ENCODE measurements at regions not wholly inside any gene's neighbourhood (a gene's known extent, or its start where the extent isn't known, plus 50 kb on each side); places are given as distances from the start of the nearest gene placed in this dataset.
A peak's percentile ranks its signal among the peaks of the same experiment; 100 is the strongest.

DNA sequence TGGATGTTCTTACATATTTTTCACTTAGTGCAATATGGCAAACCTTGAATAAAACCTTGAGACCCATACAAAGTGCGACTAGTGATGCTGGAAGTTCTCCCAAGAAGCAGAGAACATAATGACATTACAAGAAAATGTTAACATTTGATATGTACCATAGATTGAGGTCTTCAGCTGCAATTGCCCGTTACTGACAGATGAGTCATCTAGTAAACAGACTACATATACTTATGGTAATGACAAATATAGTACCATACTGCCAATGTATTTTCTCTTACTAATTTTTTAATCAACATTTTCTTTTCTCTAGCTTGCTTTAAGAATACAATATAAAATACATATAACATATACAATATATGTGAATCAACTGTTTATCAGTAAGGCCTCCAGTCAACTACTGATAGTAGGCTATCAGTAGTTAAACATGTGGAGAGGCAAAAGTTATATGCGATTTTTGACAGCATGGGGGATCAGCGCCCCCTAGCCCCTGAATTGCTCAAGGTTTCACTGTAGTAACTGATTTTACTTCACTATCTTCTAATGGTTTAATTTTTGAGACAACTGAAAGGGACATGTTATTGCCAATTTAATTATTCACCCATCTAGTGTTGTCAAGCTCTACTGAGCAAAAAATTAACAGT, 166.7 kb upstream of the ADGRB3 start:
- no peaks in the 10 kb centered on the region for H3K9me3 ChIP-seq (replicated peaks; ENCODE audit: control insufficient read depth, insufficient read depth, low read depth, low read length)
- in situ Hi-C loops (cut with MboI) (no loop called here), intact Hi-C loops (cut with micrococcal nuclease) (loop anchor here (1.0 kb wide), 1 partner anchor 124 kb away; no protein-coding TSS in a partner anchor)
- BruUV-seq (replicated peaks): no TSS peak
- H3K4me1 ChIP-seq (replicated peaks in 1 of 2; ENCODE audit: control insufficient read depth in 2 of 2, insufficient read depth in 2 of 2, low read length in 2 of 2): no peaks in the 10 kb centered on the region
- TF ChIP-seq CBFA2T3 (IDR thresholded peaks at IDR 0.05): peak; percentile 56; the same call in 1 of the 2 replicates
- TF ChIP-seq RCOR1 (IDR thresholded peaks at IDR 0.05; ENCODE audit: borderline replicate concordance in 1 of 2, low read depth in 2 of 2, low read length in 2 of 2): no peak
- no peak for TF ChIP-seq ATF1 (CRISPR knock-in tag; IDR thresholded peaks at IDR 0.05)
- TF ChIP-seq ATF1 (tag; IDR thresholded peaks at IDR 0.05): 0 out of 2 replicates have a peak, but pooled peaks have one; percentile 27
- no peak for TF ChIP-seq ZNF766 (CRISPR knock-in tag; conservative IDR thresholded peaks at IDR 0.05)
- TF ChIP-seq NCOA2 (IDR thresholded peaks at IDR 0.05; ENCODE audit: partially characterized antibody in 2 of 2): peak in 1 of 2 experiments; percentile 37
- TF ChIP-seq TAL1 (IDR thresholded peaks at IDR 0.05): peak; percentile 11; the same call in 1 of the 2 replicates
- TF ChIP-seq JUND (IDR thresholded peaks at IDR 0.05; ENCODE audit: borderline replicate concordance, low read depth, low read length): peak; percentile 49; the same call in 1 of the 2 replicates
- TF ChIP-seq JUND (tag; IDR thresholded peaks at IDR 0.05; ENCODE audit: borderline replicate concordance, low read depth, low read length): peak; percentile 70; the same call in 1 of the 3 replicates
- TF ChIP-seq HSF4 (CRISPR knock-in tag; IDR thresholded peaks at IDR 0.05; ENCODE audit: borderline replicate concordance): no peak
- TF ChIP-seq FOSL1 (tag; conservative IDR thresholded peaks at IDR 0.05): 0 out of 2 replicates have a peak, but pooled peaks have one; percentile 22
- peak; percentile 31; the same call in 1 of the 2 replicates for TF ChIP-seq L3MBTL2 (IDR thresholded peaks at IDR 0.05)
- TF ChIP-seq SIN3A (IDR thresholded peaks at IDR 0.05; ENCODE audit: borderline replicate concordance in 2 of 2, control insufficient read depth in 1 of 2, low read depth in 2 of 2, low read length in 2 of 2): no peak
- no peak for TF ChIP-seq HDAC3 (IDR thresholded peaks at IDR 0.05; ENCODE audit: borderline replicate concordance, partially characterized antibody)
- TF ChIP-seq RHOXF2B (CRISPR knock-in tag; conservative IDR thresholded peaks at IDR 0.05): no peak
- TF ChIP-seq CTCF (IDR thresholded peaks at IDR 0.05 in 2 of 3, conservative IDR thresholded peaks at IDR 0.05 in 1 of 3; ENCODE audit: insufficient read depth in 2 of 3, low read depth in 1 of 3, low read length in 3 of 3): peak; percentile 40 to 62 (median 55); a peak in 5 of 6 replicates
- TF ChIP-seq ARID1B (IDR thresholded peaks at IDR 0.05): peak; percentile 29; the same call in 1 of the 2 replicates
- TF ChIP-seq, protein P1, sequence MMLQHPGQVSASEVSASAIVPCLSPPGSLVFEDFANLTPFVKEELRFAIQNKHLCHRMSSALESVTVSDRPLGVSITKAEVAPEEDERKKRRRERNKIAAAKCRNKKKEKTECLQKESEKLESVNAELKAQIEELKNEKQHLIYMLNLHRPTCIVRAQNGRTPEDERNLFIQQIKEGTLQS (IDR thresholded peaks at IDR 0.05): peak; percentile 63; the same call in 1 of the 2 replicates
- TF ChIP-seq, protein P1 (CRISPR knock-in tag; conservative IDR thresholded peaks at IDR 0.05): no peak
- peak; percentile 13 to 23; a peak in 1 of 4 replicates for TF ChIP-seq RAD21 (CRISPR knock-in tag; conservative IDR thresholded peaks at IDR 0.05 in 1 of 2, IDR thresholded peaks at IDR 0.05 in 1 of 2)
- POLR2A ChIA-PET: interaction anchor here (0.7 kb wide), 1 partner anchor 419 kb away, joined by 3 read pairs; no protein-coding TSS in a partner anchor
- FAIRE-seq (peak; percentile 70), ATAC-seq (peak; percentile 64; the same call in 2 of the 3 replicates), DNase-seq (ENCODE audit: extremely low read depth in 1 of 4, low spot score in 3 of 4) (peak; percentile 13 to 50 (median 20))
- H3K79me2 ChIP-seq (ENCODE audit: control insufficient read depth, insufficient read depth, low read length): no peaks in the 10 kb centered on the region
- no peak overlapping the region for H3K27ac ChIP-seq (ENCODE audit: extremely low read depth, low read depth, low read length)
- no peak overlapping the region for H3K9ac ChIP-seq (ENCODE audit: insufficient read depth in 1 of 2, low read depth in 2 of 2, low read length in 2 of 2)
- no peaks in the 10 kb centered on the region for H4K20me1 ChIP-seq (replicated peaks; ENCODE audit: control insufficient read depth, insufficient read depth, low read length)
- no peaks in the 10 kb centered on the region for H3K36me3 ChIP-seq (ENCODE audit: control insufficient read depth, insufficient read depth, low read length)
- no peaks in the 10 kb centered on the region for H3K9me1 ChIP-seq (ENCODE audit: control insufficient read depth, insufficient read depth, low read length)
- WGBS (ENCODE audit: insufficient coverage, low coverage, missing lambda C conversion rate): under 1% methylated on average over 4 of the region's 4 CpGs
- CTCF ChIA-PET (ENCODE audit: low intra/inter-chr PET ratio): no interaction called here
- peak overlapping the region; percentile 30; the same call in 1 of the 2 replicates for H2AFZ ChIP-seq (ENCODE audit: low read depth, low read length)
- no peak overlapping the region for H3K4me2 ChIP-seq (ENCODE audit: insufficient read depth, low read length)
- no peaks in the 10 kb centered on the region for H3K27me3 ChIP-seq (ENCODE audit: control insufficient read depth in 2 of 2, insufficient read depth in 2 of 2, low read length in 2 of 2)
- no peak overlapping the region for H3K4me3 ChIP-seq

Measured in K562 (cell line).